Trophoblast cell (in vitro differentiated cells and primary cell): ENCODE measurements at regions not wholly inside any gene's neighbourhood (a gene's known extent, or its start where the extent isn't known, plus 50 kb on each side); places are given as distances from the start of the nearest gene placed in this dataset.

Experiments used
- DNase-seq, 2 donors: peaks; one replicate each; pipeline ENCODE4 v3.0.0-alpha.2; 2016
- H2AFZ ChIP-seq: 2 replicates; pipeline ENCODE4 v1.6.1; 2013; ENCODE audit warnings: low read length, moderate library complexity, mild to moderate bottlenecking; ENCODE audit not compliant: insufficient read depth, poor library complexity
- H2AK5ac ChIP-seq: 2 replicates; pipeline ENCODE4 v1.6.1; 2013; ENCODE audit warnings: mild to moderate bottlenecking, low read length
- H2BK120ac ChIP-seq: 2 replicates; pipeline ENCODE4 v1.6.1; 2013; ENCODE audit warnings: low read length, mild to moderate bottlenecking, moderate library complexity; ENCODE audit not compliant: insufficient read depth, poor library complexity
- H2BK12ac ChIP-seq: 2 replicates; pipeline ENCODE4 v1.6.1; 2013; ENCODE audit warnings: mild to moderate bottlenecking, low read length, moderate library complexity
- H2BK5ac ChIP-seq: 2 replicates; pipeline ENCODE4 v1.6.1; 2013; ENCODE audit warnings: low read length, low read depth, moderate library complexity, mild to moderate bottlenecking; ENCODE audit not compliant: poor library complexity
- H3K14ac ChIP-seq: 2 replicates; pipeline ENCODE4 v1.6.1; 2013; ENCODE audit warnings: mild to moderate bottlenecking, low read length
- H3K18ac ChIP-seq: 2 replicates; pipeline ENCODE4 v1.6.1; 2013; ENCODE audit warnings: mild to moderate bottlenecking, low read length
- H3K23ac ChIP-seq: 2 replicates; pipeline ENCODE4 v1.6.1; 2013; ENCODE audit warnings: low read length
- H3K27ac ChIP-seq: 2 replicates; pipeline ENCODE4 v1.5.1; 2013; ENCODE audit warnings: low read depth, mild to moderate bottlenecking, inconsistent platforms, low read length, moderate library complexity
- H3K27me3 ChIP-seq: 2 replicates; pipeline ENCODE4 v1.6.1; 2013; ENCODE audit warnings: inconsistent platforms, mild to moderate bottlenecking, low read length, moderate library complexity; ENCODE audit not compliant: insufficient read depth
- H3K36me3 ChIP-seq, 2 experiments: 1 replicate in 1 of 2; 2 replicates in 1 of 2; pipeline ENCODE4 v1.6.1; 2013; ENCODE audit warnings: low read length in 2 of 2, mild to moderate bottlenecking in 2 of 2, moderate library complexity in 1 of 2; ENCODE audit not compliant: insufficient read depth in 2 of 2, control insufficient read depth in 1 of 2
- H3K4ac ChIP-seq: 2 replicates; pipeline ENCODE4 v1.6.1; 2013; ENCODE audit warnings: low read depth, mild to moderate bottlenecking, low read length, moderate library complexity
- H3K4me1 ChIP-seq, 2 experiments: 1 replicate in 1 of 2; 2 replicates in 1 of 2; pipeline ENCODE4 v1.6.1; 2013; ENCODE audit warnings: low read length in 2 of 2, mild to moderate bottlenecking in 2 of 2, moderate library complexity in 1 of 2; ENCODE audit not compliant: insufficient read depth in 2 of 2, control insufficient read depth in 1 of 2
- H3K4me2 ChIP-seq: 2 replicates; pipeline ENCODE4 v1.6.1; 2013; ENCODE audit warnings: inconsistent platforms, mild to moderate bottlenecking, low read length, moderate library complexity
- H3K4me3 ChIP-seq: 2 replicates; pipeline ENCODE4 v1.5.1; 2013; ENCODE audit warnings: mild to moderate bottlenecking, low read depth, low read length, inconsistent platforms
- H3K79me1 ChIP-seq: one replicate; pipeline ENCODE4 v1.6.1; 2013; ENCODE audit warnings: low read length
- H3K79me2 ChIP-seq: 2 replicates; pipeline ENCODE4 v1.6.1; 2013; ENCODE audit warnings: low read length, mild to moderate bottlenecking; ENCODE audit not compliant: control insufficient read depth, insufficient read depth, poor library complexity
- H3K9ac ChIP-seq: 2 replicates; pipeline ENCODE4 v1.6.1; 2013; ENCODE audit warnings: mild to moderate bottlenecking, low read length
- H3K9me3 ChIP-seq: 2 replicates; pipeline ENCODE4 v1.6.1; 2013; ENCODE audit warnings: low read depth, mild to moderate bottlenecking, control low read depth, inconsistent platforms, low read length; ENCODE audit not compliant: insufficient read depth
- H4K12ac ChIP-seq: 2 replicates; pipeline ENCODE4 v1.6.1; 2013; ENCODE audit warnings: low read depth, mild to moderate bottlenecking, low read length, moderate library complexity
- H4K8ac ChIP-seq: 2 replicates; pipeline ENCODE4 v1.6.1; 2013; ENCODE audit warnings: low read depth, mild to moderate bottlenecking, low read length, moderate library complexity
- H4K91ac ChIP-seq: one replicate; pipeline ENCODE4 v1.6.1; 2013; ENCODE audit warnings: low read depth, mild to moderate bottlenecking, low read length, moderate library complexity
- WGBS: extraction: QIAGEN DNeasy Blood & Tissue Kit; methylation state at CpG from one replicate; pipeline ENCODE4 v1.1.7; 2013; ENCODE audit warnings: missing lambda C conversion rate; ENCODE audit not compliant: insufficient read length, insufficient coverage; ENCODE audit errors: extremely low coverage; 5-methylcytosine and 5-hydroxymethylcytosine counted together

DNA sequence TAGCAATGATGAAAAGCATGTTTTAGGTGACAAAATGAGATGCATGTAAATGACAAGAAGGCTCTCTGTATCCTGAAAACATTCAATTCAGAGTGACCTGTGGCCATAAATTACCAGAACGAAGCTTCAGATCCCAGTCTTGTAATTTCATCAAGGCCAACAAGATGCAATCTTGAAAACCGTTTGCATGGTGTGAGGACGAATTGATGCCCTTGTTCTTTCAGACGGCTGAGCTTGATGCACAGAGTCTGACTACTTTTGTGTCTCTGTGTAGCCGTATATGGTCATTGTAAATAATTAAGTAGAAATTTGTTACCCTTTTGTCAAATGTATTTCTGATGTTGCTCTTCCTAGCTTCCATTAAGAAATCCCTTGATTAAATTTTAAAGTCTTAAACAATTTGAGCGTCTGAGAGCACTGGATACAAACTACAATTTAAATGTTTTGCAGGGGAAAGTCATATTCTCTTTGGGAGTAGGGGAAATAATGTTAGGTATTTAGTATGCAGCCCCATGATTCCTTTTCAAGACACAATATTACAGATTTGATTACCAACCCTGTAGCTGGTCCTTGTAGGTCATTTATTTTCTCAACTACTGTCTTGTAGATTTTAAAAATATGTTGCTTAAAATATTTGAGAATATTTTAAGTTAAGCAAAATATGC lies 125.8 kb upstream of the PCDH9 start:
- H2AK5ac ChIP-seq, result no peak overlapping the region
- no peak overlapping the region for H4K8ac ChIP-seq
- no peaks in the 10 kb centered on the region for H3K9me3 ChIP-seq
- no peak overlapping the region for H4K91ac ChIP-seq
- H3K9ac ChIP-seq, result no peak overlapping the region
- no peak overlapping the region for H2BK5ac ChIP-seq
- no peak overlapping the region for H3K23ac ChIP-seq
- H3K14ac ChIP-seq, result no peak overlapping the region
- H3K27ac ChIP-seq, result no peak overlapping the region
- no peak overlapping the region for H2AFZ ChIP-seq
- H2BK12ac ChIP-seq, result no peak overlapping the region
- H3K4ac ChIP-seq, result no peak overlapping the region
- H2BK120ac ChIP-seq, result no peak overlapping the region
- no peaks in the 10 kb centered on the region for H3K4me1 ChIP-seq
- DNase-seq, result no peak
- no peak overlapping the region for H3K4me3 ChIP-seq
- H3K36me3 ChIP-seq, result no peaks in the 10 kb centered on the region
- no peaks in the 10 kb centered on the region for H3K79me2 ChIP-seq
- H3K27me3 ChIP-seq, result no peaks in the 10 kb centered on the region
- WGBS, result no CpG with 5 or more reads among the region's 6 CpGs
- H3K79me1 ChIP-seq, result no peaks in the 10 kb centered on the region
- no peak overlapping the region for H4K12ac ChIP-seq
- no peak overlapping the region for H3K18ac ChIP-seq
- no peak overlapping the region for H3K4me2 ChIP-seq

DNA sequence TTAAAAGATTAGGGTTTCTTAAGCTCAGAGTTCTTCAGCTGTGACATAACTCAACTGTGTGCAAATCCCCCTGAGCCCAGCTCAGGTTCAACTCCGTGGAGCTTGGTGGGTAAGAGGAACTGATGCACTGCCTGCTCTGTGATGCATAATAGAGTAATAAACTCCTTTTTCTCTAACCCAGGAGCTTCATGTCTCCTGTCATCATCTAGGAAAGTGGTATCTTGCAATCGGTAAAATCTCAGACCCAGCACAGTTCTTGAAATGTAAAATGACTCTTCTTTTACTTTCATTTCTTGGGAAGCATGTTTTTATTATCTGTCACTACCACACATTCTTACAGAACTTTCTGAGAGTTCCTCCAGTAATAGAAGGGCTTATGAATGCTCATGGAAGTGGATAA lies 123.8 kb upstream of the PCDH9 start:
- H4K12ac ChIP-seq, result no peak overlapping the region
- no peak overlapping the region for H3K9ac ChIP-seq
- no peak overlapping the region for H3K27ac ChIP-seq

DNA sequence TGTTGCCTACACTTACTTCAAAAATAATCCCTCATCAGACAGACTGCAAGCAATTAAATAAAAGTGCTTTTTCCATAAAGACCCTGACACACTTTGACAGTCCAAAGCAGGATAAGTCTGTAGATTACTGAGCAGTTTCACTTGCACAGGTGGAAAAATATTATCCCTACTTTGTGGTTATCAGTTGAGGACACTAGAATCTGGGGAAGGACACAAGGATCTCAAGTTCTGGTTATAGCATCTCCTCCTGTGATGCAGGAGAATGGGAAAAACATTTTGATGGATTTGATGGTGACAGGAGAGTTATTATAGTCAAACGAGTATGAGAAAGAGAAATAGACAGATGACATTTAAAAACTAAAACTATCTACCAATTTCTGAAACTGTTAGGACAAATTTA lies 122.9 kb upstream of the PCDH9 start:
- Histone ChIP-seq H4K12ac (no peak overlapping the region), H3K27me3 (no peaks in the 10 kb centered on the region), H3K9me3 (no peaks in the 10 kb centered on the region), H3K4ac (no peak overlapping the region), H3K4me1 (no peaks in the 10 kb centered on the region), H4K8ac (no peak overlapping the region), H3K4me2 (no peak overlapping the region), H3K23ac (no peak overlapping the region), H3K79me2 (no peaks in the 10 kb centered on the region), H3K27ac (no peak overlapping the region), H3K14ac (no peak overlapping the region), H2BK12ac (no peak overlapping the region), H2BK5ac (no peak overlapping the region), H2AK5ac (no peak overlapping the region), H3K9ac (no peak overlapping the region), H4K91ac (no peak overlapping the region), H3K36me3 (no peaks in the 10 kb centered on the region), H3K79me1 (no peaks in the 10 kb centered on the region), H2AFZ (no peak overlapping the region), H2BK120ac (no peak overlapping the region), H3K18ac (no peak overlapping the region), H3K4me3 (no peak overlapping the region)
- no peak for DNase-seq
- WGBS, result no CpG with 5 or more reads among the region's 1 CpG

More for the DNA sequence above, 123.8 kb upstream of the PCDH9 start:
- Histone ChIP-seq H4K91ac (no peak overlapping the region), H3K14ac (no peak overlapping the region), H2BK12ac (no peak overlapping the region), H2BK5ac (no peak overlapping the region), H3K36me3 (no peaks in the 10 kb centered on the region), H3K23ac (no peak overlapping the region), H3K18ac (no peak overlapping the region), H3K4me2 (no peak overlapping the region), H4K8ac (no peak overlapping the region), H2BK120ac (no peak overlapping the region), H3K79me1 (no peaks in the 10 kb centered on the region), H2AFZ (no peak overlapping the region), H3K4me3 (no peak overlapping the region), H3K4me1 (no peaks in the 10 kb centered on the region), H2AK5ac (no peak overlapping the region), H3K79me2 (no peaks in the 10 kb centered on the region), H3K4ac (no peak overlapping the region), H3K9me3 (no peaks in the 10 kb centered on the region), H3K27me3 (no peaks in the 10 kb centered on the region)
- no CpG with 5 or more reads among the region's 2 CpGs for WGBS
- no peak for DNase-seq

DNA sequence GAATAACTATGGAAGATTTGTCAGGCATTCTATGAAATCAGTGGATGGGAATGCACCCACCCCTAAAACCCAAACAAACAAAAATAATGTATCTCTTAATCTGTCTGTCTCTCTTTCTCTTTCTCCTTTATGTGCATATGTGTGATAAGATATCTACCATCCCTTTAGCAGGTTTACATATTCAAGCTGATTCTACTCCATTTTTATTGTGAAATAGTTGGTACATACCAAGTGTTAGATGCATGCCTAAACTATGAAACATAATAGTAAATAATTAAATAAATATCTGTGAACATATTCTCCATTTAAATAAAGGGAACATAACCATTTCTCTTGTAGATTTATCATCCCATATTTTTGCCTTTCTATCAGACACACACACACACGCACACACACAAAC lies 121.8 kb upstream of the PCDH9 start:
- H3K9ac ChIP-seq, result no peak overlapping the region
- H3K4me1 ChIP-seq, result no peaks in the 10 kb centered on the region
- no peaks in the 10 kb centered on the region for H3K9me3 ChIP-seq
- no peak overlapping the region for H2BK120ac ChIP-seq
- H4K91ac ChIP-seq, result no peak overlapping the region
- H3K14ac ChIP-seq, result no peak overlapping the region
- no peaks in the 10 kb centered on the region for H3K79me1 ChIP-seq
- DNase-seq, result no peak
- no peak overlapping the region for H3K27ac ChIP-seq
- no peak overlapping the region for H4K12ac ChIP-seq
- no peak overlapping the region for H3K18ac ChIP-seq
- H3K79me2 ChIP-seq, result no peaks in the 10 kb centered on the region
- H3K4me2 ChIP-seq, result no peak overlapping the region
- no peaks in the 10 kb centered on the region for H3K36me3 ChIP-seq
- no peak overlapping the region for H2AFZ ChIP-seq
- H2BK12ac ChIP-seq, result no peak overlapping the region
- H2AK5ac ChIP-seq, result no peak overlapping the region
- H3K4ac ChIP-seq, result no peak overlapping the region
- WGBS, result no CpG with 5 or more reads among the region's 1 CpG
- H4K8ac ChIP-seq, result no peak overlapping the region
- H3K4me3 ChIP-seq, result no peak overlapping the region
- H3K27me3 ChIP-seq, result no peaks in the 10 kb centered on the region
- no peak overlapping the region for H3K23ac ChIP-seq
- H2BK5ac ChIP-seq, result no peak overlapping the region
